GM21360 (cell line): ENCODE measurements at regions not wholly inside any gene's neighbourhood (a gene's known extent, or its start where the extent isn't known, plus 50 kb on each side); places are given as distances from the start of the nearest gene placed in this dataset.
"Not testable (repeated sequence)": the region's sequence is repeated elsewhere in the genome, so short reads cannot be mapped to it uniquely, and the experiment has no call there.

ENCODE experiments used
- ATAC-seq: cut with Tn5 transposase; IDR thresholded peaks from one replicate; pipeline ENCODE4 v1.9.1; 2021; ENCODE audit warnings: mild to moderate bottlenecking, moderate library complexity; ENCODE audit not compliant: unreplicated experiment

DNA sequence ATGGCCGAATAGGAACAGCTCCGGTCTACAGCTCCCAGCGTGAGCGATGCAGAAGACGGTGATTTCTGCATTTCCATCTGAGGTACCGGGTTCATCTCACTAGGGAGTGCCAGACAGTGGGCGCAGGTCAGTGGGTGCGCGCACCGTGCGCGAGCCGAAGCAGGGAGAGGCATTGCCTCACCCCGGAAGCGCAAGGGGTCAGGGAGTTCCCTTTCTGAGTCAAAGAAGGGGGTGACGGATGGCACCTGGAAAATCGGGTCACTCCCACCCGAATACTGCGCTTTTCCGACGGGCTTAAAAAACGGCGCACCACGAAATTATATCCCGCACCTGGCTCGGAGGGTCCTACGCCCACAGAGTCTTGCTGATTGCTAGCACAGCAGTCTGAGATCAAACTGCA is 572.8 kb upstream of the AGA start:
- not testable (repeated sequence) for ATAC-seq

DNA sequence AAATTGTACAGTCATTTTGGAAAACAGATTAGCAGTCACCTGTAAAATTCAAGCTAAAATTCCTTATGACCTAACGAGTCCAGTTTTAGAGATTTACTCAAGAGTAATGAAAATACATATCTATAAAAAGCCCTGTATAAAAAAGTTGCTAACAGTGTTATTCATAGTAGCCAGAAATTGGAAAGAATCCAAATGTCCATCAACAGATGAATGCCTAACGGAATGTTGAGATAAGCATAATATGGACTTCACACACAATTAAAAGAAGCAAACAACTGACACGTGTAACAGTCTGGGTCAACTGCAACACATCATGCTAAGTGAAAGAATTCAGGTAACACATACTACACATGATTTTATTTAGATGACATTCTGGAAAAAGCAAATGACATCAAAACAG is 584.8 kb upstream of the AGA start:
- ATAC-seq, result no peak

DNA sequence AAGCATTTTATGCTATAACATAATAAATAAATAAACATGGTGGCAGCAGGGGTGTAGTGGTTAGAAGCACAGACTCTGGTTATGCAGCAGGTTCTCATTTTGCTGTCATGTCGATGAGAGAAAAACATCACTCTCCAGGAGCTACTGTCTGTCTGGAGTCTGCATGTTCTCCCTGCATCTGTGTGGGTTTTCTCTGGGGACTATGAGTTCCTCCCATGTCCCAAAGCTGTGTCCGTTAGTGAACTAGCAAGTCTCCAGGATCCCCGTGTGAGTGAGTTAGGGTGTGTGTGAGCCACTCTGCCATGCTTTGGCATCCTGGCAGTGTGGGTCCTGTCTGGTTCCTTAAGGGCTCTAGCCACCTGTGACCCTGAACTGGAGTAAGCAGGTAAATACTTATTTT is 585.6 kb upstream of the AGA start:
- ATAC-seq, result no peak

DNA sequence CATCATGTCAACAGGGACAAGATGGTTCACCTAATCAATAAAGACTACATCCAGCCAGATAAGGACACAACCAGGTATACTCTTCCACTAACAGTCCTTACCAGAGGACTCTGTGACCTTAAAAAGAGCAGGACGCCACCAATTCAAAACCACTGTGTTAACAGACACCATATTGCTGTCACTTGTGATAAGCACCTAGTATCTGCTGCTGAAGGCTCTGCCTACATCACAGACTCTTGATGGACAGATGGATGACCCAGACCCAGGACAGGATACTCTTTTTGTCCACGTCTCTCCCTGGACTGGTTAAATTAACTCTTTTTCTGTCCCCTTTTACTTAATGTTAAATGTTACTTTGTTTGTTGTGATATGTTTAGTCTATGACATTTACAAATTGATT is 586.2 kb upstream of the AGA start:
- no peak for ATAC-seq

DNA sequence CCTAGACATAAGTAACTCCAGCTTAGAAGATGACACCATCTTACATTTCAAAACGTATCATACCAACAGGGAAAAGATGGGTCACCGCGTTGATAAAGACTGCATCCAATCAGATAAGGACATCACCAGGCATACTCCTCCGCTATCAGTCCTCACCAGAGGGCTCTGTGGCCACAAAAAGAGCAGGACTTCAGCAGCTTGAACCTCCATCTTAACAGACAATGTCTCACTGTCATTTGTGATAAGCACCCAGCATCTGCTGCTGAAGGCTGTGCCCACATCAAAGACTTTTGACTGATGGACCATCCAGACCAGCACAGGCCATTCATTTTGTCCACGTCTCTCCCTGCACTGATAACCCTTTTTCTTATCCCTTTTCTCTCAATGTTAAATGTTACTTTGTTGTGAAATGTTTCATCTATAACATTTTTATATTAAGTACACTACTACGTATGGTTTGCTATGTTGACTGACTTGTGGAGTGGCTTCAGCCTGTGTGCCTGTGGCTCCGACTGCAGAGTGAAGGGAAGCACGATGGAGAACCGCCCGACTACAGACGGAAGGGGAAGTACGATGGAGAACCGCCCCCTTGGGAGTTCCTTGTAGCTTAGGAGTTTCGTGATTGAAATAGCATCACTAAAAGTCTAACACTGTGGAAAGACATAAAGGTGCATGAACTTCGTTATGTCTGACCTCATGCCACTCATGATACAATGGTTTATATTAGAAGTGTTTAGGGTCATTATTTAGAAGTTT is 595.4 kb upstream of the AGA start:
- ATAC-seq, result no peak

DNA sequence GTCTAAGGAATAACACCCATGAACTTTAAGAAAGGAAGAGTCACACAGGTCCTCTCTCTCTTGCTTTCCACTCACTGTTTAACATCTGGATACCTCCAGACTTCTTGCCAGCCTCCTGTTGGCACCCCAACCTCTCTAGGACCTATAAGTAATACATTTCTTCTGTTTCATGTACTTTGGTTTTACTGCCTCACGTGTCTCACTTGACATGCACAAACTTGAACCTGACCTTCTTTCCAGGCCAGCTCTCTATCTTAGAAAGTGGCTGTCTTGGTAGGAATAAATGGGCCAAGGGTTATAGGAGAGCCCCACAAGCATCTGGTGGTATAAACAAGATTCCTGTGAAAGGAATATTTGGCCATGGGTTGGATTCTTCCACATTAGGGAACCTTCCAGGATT is 614.8 kb upstream of the AGA start:
- ATAC-seq, result no peak

DNA sequence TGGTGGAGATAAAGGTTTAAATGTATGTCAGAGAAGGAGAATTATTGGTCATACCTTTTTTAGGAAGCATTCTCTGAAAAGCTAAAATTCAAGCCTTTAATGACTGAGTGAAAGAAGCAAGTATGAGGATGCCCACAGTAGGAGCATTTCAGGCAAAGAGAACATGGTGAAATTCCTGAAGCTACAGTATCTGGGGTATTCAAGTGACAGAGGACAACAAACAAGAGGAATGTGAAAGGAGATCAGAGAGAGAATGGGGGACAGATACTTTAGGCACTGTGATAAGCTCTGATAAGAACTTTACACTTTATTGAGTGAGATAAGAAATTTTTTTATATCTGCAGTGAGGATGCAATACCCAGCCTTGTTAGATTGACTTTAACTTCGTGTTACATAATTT is 621.3 kb upstream of the AGA start:
- ATAC-seq, result no peak

DNA sequence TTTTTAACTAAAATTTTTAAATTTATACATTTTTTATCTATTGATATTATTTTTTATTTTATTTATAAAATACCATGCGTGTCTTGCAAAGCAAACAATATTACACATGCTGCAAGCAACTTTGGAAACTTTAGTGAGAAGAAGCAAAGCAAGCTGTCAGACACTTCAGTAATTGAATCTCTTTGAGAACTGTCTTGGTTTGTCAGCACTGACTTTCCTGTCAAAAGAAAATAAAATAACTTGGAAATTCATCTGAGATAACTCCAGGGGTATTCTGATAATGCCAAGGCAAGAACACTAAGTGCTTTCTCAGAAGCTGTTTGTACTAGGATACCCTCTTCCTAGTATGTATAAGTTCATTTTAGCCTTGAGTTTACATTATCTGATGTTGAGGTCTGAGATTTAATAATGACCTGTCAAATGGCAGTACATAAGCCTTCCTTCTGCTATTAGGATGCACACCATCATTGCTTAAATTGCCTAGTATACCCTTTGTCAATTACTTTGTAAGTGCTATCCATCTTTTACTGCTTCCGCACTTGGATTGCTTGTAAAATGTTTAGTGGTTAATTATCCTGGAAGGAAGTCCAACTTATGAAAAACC is 624.2 kb upstream of the AGA start:
- no peak for ATAC-seq

DNA sequence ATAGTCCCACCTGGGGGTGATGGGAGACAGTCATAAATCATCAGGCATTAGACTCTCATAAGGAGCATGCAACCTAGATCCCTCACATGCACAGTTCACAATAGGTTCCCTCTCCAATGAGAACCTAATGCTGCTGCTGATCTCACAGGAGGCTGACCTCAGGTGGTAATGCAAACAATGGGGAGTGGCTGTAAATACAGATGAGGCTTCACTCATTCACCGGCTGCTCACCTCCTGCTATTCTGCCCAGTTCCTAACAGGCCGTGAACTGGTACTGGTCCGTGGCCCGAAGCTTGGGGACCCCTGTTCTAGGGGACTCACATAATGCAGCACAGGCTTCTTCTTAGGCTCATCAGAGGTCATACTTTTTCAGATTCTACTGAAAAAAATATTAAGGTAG is 625.9 kb upstream of the AGA start:
- ATAC-seq, result no peak

DNA sequence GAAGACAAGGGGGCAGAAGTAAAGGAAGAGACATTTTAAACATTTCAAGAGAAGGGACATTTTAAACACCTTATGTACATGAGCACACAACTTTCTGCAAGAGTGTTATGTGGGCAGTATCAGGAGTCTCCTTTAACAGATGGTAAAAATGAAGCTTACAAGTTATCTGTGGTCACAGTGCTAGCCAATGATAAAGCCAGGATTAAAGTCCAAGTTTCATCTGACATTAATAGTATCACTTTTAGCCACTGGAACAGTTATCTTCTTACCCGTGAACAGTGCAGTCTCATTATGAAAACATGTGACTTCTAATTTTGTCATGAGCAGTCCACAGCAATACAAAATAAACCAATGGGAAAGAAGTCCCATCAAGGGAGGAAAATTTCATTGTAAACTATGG is 627.9 kb upstream of the AGA start:
- ATAC-seq, result no peak

DNA sequence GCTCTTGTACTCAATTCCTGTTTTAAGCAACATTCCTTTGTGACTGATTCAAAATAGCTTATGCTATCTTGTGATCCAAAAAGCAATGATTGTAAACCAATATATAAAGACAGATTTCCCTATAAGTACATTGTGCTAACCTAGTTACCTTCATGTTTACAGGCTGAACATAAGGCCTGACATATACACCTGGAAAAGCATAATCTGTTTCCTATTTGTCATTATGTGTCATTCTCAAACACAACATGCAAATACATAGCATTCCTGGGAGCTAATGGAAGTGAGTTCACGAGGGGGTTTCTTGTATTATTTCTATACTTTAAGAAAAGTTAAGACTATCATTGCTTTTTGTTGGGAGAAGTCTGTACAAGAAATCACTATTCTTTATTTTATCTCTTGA is 638.1 kb upstream of the AGA start:
- ATAC-seq, result no peak

DNA sequence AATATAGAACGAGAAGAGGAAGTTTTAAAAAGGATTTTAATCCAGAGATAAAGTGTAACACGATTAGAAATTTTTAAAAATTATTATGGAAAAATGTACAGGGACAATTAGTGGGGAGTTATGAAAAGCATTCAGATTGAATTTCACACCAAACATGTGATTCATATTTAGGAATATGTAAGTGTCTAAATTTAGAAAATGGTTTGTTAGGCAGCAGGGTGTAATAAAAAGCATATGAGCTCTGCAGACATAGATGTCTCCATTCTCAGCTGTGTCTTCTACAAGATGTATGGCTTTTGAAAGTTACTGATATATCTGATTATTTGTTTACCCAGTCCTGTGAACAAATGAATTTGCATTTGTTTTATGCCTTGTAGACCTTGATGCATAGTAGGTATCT is 638.9 kb upstream of the AGA start:
- ATAC-seq, result no peak

DNA sequence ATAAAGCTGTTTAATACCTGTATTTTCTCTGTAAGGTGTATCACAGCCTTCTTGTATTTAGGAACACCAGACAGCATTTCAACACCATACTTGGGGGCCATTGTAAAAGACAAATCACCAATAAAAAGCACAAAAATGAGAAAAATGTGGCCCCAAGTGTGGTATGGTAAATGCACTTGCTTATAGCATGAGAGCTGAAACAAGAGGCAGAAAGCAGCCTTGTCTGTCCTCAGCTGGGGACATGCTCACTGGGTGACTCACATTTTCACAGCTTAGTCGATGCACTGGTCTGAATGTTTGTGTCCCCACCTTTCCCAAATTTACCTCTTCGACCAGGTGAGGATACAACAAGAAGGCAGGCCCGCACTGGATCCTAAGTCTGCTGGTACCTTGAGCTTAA is 639.7 kb upstream of the AGA start:
- ATAC-seq, result no peak

DNA sequence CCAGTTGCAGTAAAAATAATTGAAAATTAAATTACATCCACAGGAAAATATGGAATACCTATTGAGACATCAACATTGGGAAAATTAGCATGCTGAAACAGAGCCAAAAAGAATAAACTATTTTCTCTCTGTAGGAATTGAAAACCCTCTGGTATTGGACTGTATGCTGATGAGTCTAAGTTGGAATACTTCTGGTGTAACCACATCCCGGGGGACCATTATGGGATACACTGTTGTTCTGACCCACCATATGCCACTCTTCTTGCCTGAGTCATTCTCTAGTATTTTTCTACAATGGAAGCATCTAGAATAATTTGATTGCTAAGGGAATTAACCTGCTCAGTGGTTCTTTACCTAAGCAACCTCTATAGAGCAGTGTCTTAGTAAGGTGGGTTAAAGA is 640.7 kb upstream of the AGA start:
- no peak for ATAC-seq

DNA sequence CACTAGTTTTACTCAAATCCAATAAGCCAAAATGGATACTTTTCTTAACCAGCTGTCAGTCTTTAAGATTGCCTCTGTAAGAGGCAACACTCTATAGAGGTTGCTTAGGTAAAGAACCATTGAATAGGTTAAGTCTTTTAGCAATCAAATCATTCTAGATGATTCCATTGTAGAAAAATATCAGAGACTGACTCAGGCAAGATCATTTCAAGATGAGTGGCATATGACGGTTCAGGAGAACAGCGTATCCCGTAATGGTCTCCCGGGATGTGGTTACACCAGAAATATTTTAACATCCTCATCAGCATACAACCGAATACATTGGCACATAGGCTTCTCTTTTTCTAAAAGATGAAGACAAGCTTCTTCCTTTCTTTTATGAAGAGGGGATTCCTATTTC is 641.7 kb upstream of the AGA start:
- no peak for ATAC-seq

DNA sequence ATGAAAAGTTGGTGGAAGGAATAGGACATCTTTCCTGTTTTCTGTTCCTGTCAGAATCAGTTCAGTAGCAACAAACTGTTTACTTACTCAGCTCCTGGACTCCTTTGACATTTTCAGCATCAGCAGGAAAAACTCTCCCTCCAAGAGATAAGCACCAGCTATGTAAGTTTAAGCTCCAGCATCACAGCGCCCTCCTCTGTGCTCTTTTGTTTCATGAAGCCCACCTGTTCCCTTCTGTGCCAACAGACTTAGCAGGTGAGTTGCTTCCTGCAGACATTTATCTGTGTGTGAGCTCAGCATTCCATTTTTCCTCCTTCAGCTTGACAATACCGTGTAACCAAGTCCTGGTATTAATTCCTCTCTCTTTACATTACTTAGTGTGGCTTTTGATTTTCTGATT is 644.1 kb upstream of the AGA start:
- no peak for ATAC-seq

DNA sequence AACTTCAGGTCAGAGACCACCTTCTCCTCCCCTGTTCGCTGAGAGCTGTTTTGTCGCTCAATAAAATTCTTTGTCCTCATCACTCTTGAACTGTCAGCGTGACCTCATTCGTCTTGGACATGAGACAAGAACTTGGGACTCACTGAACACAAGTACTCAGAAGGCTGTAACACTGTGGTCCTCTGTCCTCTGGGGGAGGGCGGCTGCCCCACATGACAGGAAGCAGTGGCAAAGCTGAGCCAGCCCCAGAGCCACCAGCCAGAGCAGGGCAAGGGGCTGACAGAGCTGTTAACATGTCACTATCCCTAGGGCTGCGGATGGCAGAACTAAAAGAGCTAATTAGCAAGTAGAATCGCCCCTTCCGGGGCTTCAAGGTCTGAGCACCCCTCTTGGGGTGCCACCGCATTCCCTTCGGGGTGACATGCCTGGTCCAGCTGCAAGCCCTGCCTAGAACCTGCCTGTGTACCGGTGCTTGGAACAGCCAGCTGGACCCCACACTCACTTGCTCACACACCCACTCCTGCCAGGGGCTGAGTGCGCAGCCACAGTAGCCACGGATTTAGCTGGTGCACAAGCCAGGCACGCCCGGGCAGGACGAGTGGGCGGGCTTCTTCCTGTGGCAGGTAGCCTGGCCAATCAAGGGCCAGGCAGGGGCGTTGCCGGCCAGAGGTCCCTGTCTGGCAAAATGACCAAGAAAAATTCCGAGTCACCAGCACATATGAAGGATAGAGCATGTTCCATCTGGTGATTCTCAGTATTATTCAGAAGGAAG is 648.6 kb upstream of the AGA start:
- ATAC-seq, result no peak

DNA sequence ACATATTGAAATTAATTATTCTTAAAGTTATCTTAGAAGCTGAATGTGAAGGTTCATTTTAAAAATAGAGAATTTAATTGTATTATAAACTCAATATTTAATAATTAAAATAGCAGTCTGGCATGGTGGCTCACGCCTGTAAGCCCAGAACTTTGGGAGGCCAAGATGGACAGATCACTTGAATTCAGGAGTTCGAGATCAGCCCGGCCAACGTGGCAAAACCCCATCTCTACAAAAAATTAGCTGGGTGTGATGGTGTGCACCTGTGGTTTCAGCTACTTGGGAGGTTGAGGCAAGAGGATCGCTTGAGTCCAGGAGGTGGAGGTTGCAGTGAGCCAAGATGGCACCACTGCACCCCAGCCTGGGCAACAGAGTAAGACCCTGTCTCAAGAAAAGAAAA is 659.9 kb upstream of the AGA start:
- ATAC-seq, result no peak

DNA sequence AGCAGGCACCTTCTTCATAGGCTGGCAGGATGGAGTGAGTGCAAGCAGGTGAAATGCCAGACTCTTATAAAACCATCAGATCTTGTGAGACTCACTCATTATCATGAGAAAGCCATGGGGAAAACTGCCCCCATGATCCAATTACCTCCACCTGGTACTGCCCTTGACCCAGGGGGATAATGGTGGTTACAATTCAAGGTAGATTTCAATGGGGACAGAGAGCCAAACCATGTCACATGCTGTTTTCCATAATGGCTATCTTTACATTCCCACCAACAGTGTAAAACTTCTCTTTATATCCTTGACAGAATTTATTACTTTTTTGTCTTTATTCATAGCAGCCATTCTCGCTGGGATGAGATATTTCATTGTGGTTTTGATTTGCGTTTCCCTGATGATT is 663.0 kb upstream of the AGA start:
- ATAC-seq, result no peak

DNA sequence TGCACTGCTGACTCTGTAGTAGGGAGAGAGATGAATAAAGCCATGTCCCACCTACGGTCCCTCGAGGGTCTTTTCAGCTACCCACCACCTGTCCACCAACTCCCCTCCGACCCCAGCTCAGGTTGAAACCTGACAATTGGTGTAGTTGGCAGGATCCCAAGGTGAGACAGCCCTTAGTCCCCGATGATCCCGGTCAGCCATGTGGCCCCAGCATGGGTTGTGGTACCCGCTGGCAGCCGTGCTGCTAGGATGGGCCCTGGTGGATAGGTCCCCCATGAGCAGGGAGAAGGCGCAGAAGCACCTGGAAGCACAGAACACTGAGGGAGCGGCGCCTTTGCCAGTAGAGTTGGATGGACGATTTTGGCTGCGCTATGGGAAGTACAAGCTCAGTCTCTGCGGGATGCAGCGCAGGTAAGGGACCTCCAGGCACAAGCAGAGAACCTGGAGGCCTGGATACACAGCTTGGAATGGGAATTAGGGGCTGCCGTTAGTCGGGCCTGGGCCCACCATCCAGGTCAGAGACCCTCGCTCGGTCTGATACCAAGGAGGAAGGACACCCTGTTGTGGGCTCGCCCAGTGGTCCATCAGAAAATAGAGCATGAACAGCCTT is 694.6 kb upstream of the AGA start:
- no peak for ATAC-seq

DNA sequence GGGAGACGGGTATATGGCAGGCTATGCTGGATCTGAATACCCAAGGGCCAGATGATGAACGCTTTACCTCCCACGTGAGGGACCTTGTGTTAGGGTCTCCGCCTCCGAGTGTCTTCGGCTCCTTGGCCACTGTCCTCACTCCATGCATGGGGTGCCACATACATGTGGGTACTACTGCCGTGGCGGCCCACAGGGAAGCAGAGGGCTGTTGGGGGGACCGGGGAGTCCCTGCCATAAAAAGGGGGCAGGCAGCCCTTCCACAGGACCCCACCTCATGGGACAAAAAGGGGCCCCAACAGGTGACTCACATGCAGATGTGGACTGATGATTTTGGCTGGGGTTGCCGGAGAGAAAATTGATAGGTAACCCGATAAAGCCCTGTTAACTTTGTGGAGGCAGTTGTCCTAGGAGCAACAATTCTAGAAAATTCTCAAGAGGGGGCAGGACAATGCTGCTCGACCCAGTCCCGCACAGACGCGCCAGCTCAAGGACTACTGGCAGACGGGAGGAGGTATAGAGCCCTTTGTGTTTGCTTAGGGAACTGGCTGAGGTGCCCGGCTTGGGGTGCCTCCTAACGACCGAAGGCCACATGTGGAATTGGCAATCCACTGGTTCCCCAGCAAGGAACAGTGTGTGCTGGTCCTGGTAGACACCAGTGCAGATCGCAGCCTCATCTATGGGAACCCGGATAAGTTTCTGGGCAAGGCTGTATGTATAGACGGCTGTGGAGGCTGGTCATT is 695.7 kb upstream of the AGA start:
- no peak for ATAC-seq
